ENCODE measurements at regions not wholly inside any gene's neighbourhood (a gene's known extent, or its start where the extent isn't known, plus 50 kb on each side); places are given as distances from the start of the nearest gene placed in this dataset.
"Not testable (repeated sequence)": the region's sequence is repeated elsewhere in the genome, so short reads cannot be mapped to it uniquely, and the experiment has no call there.

DNA sequence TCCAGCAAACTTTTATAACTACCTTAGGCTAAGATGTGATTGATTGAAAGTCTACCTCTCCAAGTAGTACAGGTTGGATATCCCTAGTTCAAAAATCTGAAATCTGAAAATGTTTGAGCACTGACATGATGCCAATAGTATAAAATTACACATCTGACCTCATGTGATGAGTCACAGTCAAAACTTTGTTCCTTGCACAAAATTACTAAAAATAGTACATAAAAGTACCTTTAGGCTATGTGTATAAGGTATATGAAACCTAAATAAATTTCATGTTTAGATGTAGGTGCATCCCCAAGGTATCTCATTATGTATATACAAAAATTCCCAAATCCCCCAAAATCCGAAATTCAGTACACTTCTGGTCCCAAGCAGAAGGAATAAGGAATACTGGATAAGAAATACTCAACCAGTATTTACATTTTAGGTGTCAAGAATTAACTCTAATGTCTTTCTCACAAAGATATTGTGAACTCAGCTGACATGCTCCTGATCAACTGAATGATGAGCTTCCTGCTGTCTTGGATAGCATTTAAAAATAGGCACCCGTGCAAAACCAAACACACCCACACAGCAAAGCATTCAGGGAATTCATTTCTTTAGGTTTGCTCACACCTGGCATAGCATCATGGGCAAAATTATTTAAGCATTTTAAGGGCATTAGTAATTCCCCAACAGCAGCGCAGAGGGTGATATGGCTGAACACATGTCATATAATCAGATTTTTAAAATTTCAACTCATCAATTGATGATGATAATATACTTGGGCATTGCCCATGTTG is 497.4 kb upstream of the MEIS1 start:
- H3K4me1 Mint-ChIP-seq (ENCODE audit: low read depth) = no peaks in the 10 kb centered on the region

GRCh38 chr2:65934992-65935629 is 499.8 kb upstream of the MEIS1 start:
- no peak overlapping the region for H3K27ac Mint-ChIP-seq
- no peak for DNase-seq (ENCODE audit: low spot score, unreplicated experiment)
- H3K9me3 Mint-ChIP-seq (ENCODE audit: low read depth) = peaks cover 3% of the 10 kb centered on the region
- no peaks in the 10 kb centered on the region for H3K36me3 Mint-ChIP-seq (ENCODE audit: insufficient read depth)
- peaks cover 7% of the 10 kb centered on the region for H3K27me3 Mint-ChIP-seq
- TF ChIP-seq, protein P1, sequence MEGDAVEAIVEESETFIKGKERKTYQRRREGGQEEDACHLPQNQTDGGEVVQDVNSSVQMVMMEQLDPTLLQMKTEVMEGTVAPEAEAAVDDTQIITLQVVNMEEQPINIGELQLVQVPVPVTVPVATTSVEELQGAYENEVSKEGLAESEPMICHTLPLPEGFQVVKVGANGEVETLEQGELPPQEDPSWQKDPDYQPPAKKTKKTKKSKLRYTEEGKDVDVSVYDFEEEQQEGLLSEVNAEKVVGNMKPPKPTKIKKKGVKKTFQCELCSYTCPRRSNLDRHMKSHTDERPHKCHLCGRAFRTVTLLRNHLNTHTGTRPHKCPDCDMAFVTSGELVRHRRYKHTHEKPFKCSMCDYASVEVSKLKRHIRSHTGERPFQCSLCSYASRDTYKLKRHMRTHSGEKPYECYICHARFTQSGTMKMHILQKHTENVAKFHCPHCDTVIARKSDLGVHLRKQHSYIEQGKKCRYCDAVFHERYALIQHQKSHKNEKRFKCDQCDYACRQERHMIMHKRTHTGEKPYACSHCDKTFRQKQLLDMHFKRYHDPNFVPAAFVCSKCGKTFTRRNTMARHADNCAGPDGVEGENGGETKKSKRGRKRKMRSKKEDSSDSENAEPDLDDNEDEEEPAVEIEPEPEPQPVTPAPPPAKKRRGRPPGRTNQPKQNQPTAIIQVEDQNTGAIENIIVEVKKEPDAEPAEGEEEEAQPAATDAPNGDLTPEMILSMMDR (IDR thresholded peaks at IDR 0.05; ENCODE audit: unreplicated experiment) = no peak
- no peak overlapping the region for H3K4me3 Mint-ChIP-seq (ENCODE audit: low read depth)
- H3K4me1 Mint-ChIP-seq (ENCODE audit: low read depth) = no peaks in the 10 kb centered on the region

More for the DNA sequence above, 497.4 kb upstream of the MEIS1 start:
- H3K4me3 Mint-ChIP-seq (ENCODE audit: low read depth) = no peak overlapping the region
- H3K27ac Mint-ChIP-seq = no peak overlapping the region
- peaks cover 7% of the 10 kb centered on the region for H3K27me3 Mint-ChIP-seq
- no peaks in the 10 kb centered on the region for H3K9me3 Mint-ChIP-seq (ENCODE audit: low read depth)
- no peak for DNase-seq (ENCODE audit: low spot score, unreplicated experiment)
- no peaks in the 10 kb centered on the region for H3K36me3 Mint-ChIP-seq (ENCODE audit: insufficient read depth)
- TF ChIP-seq, protein P1 (IDR thresholded peaks at IDR 0.05; ENCODE audit: unreplicated experiment) = no peak

DNA sequence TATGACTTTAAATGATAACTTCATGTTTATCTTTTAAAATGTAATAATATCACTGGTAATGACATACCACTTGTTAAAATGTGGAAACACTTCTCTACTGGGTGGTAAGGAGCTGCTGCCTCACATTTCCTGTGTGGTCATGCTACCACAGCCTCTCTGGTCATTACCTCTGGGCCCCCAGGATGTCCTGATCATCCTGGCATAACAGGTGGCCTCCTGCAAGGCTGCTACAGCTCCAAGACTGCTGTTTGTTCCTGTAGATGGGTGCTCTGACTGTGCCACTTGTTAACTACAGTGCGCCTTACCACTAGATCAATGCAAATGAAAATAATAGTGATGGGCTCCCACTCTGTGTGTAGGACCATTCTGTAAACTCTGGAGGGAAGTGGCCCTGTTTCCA is 500.2 kb upstream of the SPRED2 start:
- Mint-ChIP-seq H3K36me3 (ENCODE audit: insufficient read depth) (no peaks in the 10 kb centered on the region), H3K4me1 (ENCODE audit: low read depth) (no peaks in the 10 kb centered on the region), H3K4me3 (ENCODE audit: low read depth) (no peak overlapping the region), H3K9me3 (ENCODE audit: low read depth) (peaks cover 8% of the 10 kb centered on the region), H3K27ac (no peak overlapping the region), H3K27me3 (peaks cover 7% of the 10 kb centered on the region)
- TF ChIP-seq, protein P1 (IDR thresholded peaks at IDR 0.05; ENCODE audit: unreplicated experiment) = no peak
- DNase-seq (ENCODE audit: low spot score, unreplicated experiment) = no peak

GRCh38 chr2:65931056-65931455 is 498.7 kb upstream of the SPRED2 start:
- DNase-seq (ENCODE audit: low spot score, unreplicated experiment) = no peak
- H3K4me3 Mint-ChIP-seq (ENCODE audit: low read depth) = no peak overlapping the region
- H3K27me3 Mint-ChIP-seq = peaks cover 7% of the 10 kb centered on the region
- TF ChIP-seq, protein P1 (IDR thresholded peaks at IDR 0.05; ENCODE audit: unreplicated experiment) = no peak
- H3K4me1 Mint-ChIP-seq (ENCODE audit: low read depth) = no peaks in the 10 kb centered on the region
- H3K36me3 Mint-ChIP-seq (ENCODE audit: insufficient read depth) = no peaks in the 10 kb centered on the region
- H3K27ac Mint-ChIP-seq = no peak overlapping the region
- H3K9me3 Mint-ChIP-seq (ENCODE audit: low read depth) = peaks cover 11% of the 10 kb centered on the region

DNA sequence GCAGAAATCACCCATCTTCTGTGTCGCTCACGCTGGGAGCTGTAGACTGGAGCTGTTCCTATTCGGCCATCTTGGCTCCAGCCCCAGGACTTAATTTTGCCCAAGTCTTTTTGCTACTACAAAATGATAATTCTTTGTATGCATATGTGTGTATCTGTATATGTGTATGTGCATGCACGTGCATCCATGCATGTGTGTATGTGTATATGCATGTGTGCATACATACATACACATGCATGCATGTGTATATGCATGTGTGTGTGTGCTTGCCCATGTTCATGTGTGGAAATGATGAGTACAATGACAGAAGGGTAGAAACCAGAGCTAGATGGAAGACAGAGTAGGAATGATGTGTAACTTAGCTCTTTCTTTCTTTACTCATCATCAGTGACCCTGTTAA is 497.9 kb upstream of the SPRED2 start:
- Mint-ChIP-seq H3K9me3 (ENCODE audit: low read depth) (peaks cover 11% of the 10 kb centered on the region), H3K27ac (no peak overlapping the region), H3K4me1 (ENCODE audit: low read depth) (no peaks in the 10 kb centered on the region), H3K4me3 (ENCODE audit: low read depth) (no peak overlapping the region), H3K27me3 (peaks cover 7% of the 10 kb centered on the region), H3K36me3 (ENCODE audit: insufficient read depth) (no peaks in the 10 kb centered on the region)
- DNase-seq (ENCODE audit: low spot score, unreplicated experiment) = no peak
- TF ChIP-seq, protein P1 (IDR thresholded peaks at IDR 0.05; ENCODE audit: unreplicated experiment) = no peak

DNA sequence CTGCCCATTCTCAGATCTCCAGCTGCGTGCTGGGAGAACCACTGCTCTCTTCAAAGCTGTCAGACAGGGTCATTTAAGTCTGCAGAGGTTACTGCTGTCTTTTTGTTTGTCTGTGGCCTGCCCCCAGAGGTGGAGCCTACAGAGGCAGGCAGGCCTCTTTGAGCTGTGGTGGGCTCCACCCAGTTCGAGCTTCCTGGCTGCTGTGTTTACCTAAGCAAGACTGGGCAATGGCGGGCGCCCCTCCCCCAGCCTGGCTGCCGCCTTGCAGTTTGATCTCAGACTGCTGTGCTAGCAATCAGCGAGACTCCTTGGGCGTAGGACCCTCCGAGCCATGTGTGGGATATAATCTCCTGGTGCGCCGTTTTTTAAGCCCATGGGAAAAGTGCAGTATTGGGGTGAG is 497.3 kb upstream of the SPRED2 start:
- DNase-seq (ENCODE audit: low spot score, unreplicated experiment); H3K27me3 Mint-ChIP-seq; H3K27ac Mint-ChIP-seq; H3K36me3 Mint-ChIP-seq (ENCODE audit: insufficient read depth); H3K4me3 Mint-ChIP-seq (ENCODE audit: low read depth); H3K4me1 Mint-ChIP-seq (ENCODE audit: low read depth): not testable (repeated sequence)
- peaks cover 11% of the 10 kb centered on the region for H3K9me3 Mint-ChIP-seq (ENCODE audit: low read depth)
